Stimulated activated CD4-positive, alpha-beta T cell treated with anti-CD3 and anti-CD28 coated beads, TNF-alpha, amount 100 ng/mL, for 48 hours (primary cell): ENCODE measurements at regions not wholly inside any gene's neighbourhood (a gene's known extent, or its start where the extent isn't known, plus 50 kb on each side); places are given as distances from the start of the nearest gene placed in this dataset.

Source experiments
- DNase-seq, 3 donors: peaks; one replicate each; pipeline ENCODE4 v3.0.0-alpha.2; 2020; ENCODE audit warnings: low read depth in 3 of 3

DNA sequence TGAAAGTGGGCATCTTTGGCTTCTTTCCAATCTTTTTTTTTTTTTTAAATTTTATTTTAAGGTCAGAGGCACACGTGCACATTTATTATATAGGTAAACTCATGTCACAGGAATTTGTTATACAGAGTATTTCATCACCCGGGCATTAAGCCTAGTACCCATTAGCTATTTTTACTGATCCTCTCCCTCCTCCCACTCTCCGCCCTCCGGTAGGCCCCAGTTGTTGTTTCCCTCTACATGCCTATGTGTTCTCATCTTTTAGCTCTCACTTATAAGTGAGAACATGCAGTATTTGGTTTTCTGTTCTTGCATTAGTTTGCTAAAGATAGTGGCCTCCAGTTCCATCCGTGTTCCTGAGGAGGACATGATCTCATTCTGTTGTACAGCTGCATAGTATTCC is 108.5 kb downstream of the CYB561 start:
- DNase-seq, result no peak

DNA sequence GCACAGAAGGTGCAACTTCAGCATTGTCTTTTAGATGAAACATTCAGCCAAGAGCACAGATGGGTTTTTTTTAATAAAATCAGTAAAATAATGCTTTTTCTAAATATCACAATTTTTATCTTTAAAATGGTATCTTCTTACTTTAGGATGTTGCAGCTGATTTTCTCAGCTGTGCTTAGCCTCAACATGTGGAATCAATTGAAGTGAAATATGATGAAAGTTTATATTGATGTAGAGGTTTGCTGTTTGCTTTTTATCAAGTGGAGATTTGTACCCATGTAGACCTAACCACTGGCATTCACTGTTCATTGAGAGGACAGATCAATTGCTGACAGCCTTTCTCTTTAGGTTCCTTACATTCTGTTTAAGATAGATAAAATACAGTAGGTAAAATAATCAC is 107.8 kb downstream of the CYB561 start:
- no peak for DNase-seq

DNA sequence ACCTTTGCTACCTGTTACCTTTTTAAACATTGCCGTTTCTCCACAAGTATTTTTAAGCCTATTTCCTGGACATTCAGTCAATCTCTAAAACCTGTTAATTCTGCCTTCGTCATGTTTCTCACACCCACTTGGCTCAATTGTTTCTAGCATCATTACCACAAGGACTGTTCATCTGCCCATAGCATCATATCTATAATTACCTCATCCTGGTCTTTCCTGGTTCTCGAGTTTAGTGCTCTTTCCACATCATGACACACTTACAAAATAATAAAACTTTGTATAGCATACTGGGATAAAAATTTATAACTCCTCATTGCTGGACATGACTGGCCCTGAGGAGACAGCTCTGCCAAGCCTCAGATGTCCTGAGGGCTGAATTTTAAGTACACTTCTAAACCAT is 104.8 kb downstream of the CYB561 start:
- no peak for DNase-seq

DNA sequence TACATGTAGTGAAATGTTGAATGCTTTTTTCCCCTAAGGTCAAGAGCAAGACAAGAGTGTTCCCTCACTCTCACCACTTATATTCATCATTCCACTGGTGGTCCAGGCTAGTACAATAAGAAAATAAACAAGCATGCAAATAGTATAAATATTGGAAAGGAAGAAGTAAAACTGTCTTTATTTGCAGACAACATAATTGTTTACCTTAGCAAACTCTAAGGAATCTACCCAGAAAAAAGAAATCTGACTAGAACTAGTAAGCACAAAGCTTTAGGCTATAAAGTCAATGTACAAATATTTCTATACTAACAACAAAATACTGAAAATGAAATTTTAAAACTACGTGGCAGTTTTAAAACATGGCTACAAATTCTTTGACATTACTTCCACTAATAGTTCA is 101.7 kb downstream of the CYB561 start:
- no peak for DNase-seq

DNA sequence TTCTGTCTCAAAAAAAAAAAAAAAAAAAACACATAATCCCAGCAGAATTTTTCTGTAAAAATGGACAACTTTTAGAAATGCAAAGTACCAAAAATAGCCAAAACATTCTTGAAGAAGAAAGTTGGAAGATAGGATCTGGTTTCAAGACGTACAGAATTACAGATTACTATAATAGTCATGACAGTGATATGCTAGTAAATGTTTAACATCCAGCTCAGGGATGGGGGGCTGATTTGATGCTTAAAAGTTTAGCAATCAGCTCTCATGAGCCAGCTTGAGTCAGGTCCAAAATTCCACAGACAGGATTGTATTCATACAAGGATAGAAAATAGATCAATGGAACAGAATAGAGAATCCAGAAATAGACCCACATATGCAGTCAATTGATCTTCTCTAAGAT is 100.5 kb downstream of the CYB561 start:
- DNase-seq, result no peak

DNA sequence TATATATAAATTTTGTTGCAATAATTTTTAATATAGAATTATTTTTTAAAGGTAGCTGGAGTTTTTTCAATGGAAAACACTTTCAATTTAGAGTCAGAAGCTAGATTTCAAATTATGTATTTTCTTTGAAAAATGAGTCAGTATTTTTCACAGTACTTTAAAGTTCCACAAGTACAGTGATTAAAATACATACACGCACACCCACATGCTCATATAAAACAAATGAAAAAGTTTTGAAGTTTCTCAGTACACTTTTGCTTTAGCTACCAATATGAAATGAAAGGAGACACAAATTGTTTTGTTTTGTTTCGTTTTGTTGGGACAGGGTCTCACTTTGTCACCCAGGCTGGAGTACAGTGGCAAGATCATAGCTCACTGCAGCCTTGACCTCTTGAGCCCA is 98.6 kb downstream of the CYB561 start:
- no peak for DNase-seq

DNA sequence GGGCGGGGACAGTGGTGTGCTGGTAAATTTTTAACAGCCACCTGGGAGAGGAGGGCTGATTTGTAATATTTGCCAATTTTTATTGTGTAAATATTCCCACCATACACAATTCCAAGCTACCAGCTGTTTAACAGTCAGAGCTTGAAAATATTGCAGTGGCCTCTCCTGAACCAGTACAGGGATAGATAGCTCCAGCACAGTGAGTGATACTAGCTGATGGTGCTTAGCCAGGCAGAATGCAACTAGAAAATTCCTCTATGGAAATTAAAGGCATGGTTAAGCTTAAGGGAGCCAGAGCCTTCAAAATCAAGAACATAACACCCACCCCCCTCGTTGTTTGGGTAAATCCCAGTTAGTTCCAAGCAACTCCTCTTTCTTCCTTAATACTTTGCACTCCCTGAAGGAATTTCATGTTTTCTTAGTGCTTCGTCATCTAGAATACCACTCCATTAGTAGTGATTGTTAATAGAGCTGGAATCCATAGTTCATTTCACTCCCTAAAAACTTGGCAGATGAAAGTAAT is 96.6 kb downstream of the CYB561 start:
- no peak for DNase-seq

DNA sequence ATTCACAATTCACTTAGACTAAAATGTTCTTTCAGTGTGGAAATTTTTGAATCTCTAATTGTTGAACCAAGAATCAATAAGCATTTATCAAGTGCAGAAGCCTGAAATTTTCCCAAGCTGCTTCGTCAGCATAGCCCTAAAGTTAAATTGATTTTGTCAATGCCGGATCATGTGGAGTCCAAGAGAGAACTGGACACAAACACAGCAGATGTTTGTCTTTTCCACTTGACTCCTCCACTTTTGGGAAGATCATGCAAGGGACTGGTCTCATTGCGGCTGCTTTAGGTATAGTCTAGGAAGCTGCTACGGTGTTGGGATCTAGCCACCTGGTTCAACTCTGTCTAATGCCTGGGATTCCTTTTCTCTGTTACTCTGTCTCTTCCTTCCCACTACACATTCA is 95.7 kb downstream of the CYB561 start:
- no peak for DNase-seq

DNA sequence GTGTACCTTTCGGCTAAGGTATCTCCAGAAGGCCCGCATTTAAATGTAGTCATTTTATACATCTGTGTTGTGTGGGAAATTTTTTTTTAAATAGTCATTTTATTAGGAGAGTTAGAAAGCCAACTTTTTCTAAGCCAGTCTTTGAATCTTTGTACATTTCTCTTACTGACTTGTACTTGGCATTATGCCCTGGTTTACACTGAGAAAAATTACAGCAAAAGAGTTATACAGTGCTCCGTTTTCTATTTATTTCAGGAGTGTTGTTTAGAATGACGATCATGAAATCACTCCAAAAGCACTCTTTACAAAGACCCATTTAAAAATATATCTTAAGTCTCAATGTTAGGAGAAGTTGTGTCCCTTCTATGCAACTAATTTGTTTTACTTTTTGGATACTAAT is 91.8 kb downstream of the CYB561 start:
- DNase-seq, result no peak

DNA sequence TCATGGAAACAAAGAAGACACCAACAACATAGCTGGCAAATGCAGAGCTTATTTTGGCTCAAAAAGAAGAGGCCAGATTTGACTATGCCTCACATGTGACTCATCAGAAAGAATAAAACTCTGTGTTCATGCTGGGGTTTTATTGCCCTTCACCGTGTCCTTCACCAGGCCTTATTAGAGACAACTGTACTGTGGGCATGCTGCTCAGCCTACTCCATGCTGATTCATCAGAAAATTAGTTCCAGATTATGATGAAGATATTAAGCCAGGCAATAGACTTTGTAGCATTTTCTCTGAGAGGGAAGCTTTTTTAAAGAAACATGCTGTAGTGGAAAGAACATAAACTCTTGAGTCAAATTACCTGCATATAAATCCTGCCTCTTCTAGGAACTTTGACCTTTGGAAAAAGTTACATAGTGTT is 89.8 kb downstream of the CYB561 start:
- no peak for DNase-seq

DNA sequence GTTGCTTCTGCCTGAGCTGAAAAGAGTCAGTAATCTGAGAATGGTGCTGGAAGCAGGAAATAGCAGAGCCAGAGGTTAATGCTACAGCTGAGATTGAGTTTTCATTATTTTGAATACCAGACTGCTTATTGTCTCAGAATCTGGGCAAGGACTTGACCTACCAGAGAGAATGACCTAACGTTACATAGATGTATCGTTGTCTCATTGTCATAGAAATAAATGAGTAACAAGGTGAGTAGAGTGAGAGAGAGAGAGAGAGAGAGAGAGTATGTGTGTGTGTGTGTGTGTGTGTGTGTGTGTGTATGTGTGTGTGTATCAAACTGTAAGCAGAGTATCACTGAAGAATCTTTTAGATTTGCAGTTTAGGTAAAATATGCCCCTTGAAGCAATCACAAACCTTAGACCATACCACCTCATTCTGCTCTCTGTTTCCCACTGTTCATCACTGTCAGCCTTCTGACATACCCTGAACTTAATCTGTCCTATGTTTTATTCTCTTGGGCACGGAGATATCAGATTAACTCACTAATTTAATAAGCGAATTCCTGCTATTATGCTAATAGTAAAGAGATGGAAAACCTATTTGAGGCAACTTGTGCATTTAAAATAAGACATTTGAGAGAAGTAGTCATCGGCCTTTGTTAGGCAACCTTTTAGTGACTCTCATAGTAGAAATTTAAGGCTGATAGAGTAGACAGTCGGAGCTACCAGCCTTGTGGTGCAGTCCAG is 87.8 kb downstream of the CYB561 start:
- no peak for DNase-seq

DNA sequence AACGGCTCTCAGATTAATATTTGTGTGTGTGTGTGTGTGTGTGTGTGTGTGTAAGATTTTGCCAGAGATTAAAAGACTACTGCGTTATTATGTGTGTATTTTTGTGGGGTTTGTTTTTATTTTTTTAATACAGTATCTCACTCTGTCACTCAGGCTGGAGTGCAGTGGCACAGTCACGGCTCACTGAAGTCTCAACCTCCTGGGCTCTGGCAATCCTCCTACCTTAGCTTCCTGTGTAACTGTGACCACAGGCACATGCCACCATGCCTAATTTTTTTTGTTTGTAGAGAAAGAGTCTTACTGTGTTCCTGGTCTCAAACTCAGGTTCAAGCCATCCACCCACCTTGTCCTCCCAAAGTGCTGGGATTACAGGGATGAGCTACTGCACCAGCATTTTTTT is 87.2 kb downstream of the CYB561 start:
- DNase-seq, result no peak

DNA sequence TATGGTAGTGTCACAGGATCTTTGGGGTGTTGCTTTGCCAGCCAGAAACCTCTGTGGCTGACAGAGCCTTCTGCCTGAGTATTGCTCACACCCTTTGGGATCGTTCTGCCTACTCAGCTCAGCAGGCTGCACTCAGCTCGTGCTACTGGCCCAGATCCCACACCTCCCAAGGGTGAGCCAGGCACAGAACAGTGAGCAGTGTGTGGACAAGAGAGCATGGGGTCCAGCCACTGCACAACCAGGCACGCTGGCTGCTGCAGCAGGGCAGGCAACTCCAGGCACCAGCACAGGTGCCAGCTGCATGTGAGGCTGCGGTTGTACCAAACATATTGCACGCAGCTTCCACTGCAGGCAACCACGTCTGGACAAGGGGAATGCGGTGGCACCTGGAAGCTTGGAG is 84.9 kb downstream of the CYB561 start:
- DNase-seq, result no peak

DNA sequence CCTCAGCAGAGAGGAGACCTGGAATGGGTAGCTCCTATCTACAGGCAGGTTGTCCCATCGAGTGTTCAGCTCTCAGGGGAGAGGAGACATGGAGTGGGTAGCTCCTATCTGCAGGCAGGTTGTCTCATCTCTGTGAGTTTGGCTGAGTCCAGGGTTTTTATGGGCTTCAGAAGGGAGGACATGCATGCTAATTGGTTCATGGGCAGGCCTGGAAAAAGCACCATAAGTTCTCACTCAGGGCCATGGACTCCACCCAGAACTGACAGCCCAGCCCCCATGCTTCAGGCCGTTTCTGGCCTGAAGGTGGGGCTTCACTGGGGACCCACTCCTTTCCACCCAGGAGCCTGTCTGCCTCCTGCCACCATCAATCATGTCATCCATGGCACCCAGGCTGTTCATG is 84.0 kb downstream of the CYB561 start:
- DNase-seq, result no peak

DNA sequence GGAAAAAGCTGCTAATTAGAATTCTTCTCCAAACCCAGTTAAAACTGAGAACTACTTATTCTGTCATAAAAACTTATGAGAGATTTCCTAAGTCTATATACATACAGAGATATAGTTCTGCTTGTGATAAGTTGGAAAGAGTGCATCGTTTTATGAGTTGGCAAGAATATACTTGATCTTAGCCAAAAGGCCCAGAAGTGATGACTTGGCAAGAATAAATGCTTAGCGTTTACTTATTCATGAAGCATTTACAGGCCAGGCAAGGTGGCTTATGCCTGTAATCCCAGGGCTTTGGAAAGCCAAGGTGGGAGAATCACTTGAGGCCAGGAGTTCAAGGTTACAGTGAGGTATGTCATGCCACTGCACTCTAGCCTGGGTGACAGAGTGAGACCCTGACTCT is 81.7 kb downstream of the CYB561 start:
- DNase-seq, result no peak

DNA sequence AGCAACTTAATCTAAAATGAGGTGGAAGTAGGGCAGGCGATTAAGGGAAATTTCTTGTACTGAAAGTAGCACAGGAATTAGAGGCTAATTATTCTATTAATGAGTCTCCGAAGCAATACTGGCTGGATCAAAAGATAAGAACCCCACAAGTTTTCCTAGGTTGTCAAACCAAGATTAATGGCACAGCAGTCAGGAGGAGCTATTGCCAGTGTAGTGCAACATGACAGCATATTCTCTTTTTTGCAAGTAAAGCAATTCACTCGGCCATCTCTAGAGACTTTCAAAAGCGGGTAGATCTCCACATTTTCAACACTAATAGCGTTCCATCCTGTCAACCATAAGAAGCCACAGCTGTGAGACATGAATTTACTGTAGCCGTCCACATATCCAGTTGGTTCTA is 81.2 kb downstream of the CYB561 start:
- no peak for DNase-seq

DNA sequence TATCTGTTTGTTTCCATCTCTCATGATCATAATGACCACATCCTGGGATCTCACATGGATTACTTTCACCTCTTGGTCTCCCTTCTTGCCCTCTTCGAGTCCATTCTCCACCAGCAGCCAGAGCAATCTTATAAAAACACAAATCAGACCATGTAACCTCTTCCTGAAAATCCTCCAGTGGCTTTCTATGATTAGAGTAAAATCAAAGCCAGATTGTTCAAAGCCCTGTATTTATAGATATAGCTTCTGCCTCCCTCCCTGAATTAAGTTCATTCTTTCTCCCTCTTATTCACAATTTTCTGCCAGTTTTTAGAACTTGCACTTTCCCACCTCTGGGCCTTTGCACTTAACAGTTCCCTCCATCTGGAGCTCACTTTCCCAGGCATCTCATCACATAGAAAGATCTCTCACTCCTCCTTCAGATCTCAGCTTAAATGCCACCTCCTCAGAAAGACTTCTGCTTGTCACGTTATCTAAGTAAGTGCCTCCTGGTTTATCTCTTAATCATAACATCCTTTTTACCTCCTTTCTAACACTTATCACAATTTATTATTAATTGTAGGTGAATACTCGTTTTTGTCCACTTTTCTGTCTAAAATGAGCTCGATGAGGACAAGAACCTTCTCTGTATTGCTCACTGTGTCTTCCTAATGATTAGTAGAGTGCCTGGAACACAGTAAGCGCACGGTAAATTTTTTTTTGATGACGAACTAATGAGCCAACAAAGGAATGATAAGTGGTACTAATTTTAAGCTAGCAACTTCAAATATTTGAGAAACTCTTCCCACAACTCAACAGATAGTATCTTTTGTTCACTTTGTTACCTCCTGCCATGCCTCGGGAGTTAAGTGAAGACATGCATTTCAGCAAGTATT is 80.5 kb downstream of the CYB561 start:
- DNase-seq, result no peak

DNA sequence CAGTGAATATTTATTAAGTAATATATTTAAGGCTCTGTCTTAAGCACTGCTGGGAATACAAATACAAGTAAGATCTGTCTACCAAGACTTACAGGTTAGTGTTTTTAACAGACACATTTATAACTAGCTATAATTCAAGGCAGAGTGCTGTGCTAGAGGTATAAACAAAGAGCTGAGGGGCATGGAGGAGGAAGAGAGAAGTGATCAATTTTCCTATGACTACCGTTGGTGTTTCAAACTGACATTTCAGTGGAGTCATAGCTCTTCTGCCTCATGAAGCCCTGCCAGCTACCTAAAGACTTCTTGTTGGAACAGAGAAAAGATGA is 79.9 kb downstream of the CYB561 start:
- no peak for DNase-seq

DNA sequence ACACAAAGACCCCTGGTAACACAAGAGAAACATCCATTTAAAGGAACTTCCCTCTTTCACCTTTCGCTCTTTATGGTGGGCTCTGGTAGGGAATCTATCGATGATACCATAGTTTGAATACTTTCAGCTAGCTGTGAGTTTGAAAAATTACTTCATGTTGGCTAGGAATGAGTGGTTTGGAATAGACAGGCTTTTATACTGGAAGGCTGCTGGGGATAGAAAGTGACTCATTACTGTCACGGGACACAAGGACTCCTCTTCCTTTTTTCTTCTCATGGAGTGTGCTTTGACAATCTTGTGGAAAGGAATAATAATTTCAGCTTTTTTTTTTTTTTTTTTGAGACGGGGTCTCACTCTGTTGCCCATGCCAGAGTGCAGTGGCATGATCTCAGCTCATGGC is 76.9 kb downstream of the CYB561 start:
- DNase-seq, result no peak

DNA sequence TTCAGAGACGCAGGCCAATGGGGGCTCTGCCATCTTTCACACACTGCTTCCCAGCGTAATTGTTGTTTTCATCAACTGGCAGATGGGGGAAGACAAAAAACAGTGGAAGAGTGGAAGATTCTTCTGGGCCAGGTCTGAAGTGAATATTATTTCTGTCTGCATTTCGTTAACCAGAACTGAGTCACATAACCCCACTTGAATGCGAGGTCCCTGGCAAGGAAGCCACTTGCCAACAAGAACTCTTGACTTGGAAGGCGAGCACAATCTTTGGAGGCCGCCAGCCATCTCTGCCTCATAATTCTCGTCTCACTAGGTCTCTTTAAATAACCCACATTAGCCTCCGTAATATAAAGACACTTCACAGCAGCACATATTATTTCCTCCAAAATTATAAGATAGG is 75.4 kb downstream of the CYB561 start:
- no peak for DNase-seq

DNA sequence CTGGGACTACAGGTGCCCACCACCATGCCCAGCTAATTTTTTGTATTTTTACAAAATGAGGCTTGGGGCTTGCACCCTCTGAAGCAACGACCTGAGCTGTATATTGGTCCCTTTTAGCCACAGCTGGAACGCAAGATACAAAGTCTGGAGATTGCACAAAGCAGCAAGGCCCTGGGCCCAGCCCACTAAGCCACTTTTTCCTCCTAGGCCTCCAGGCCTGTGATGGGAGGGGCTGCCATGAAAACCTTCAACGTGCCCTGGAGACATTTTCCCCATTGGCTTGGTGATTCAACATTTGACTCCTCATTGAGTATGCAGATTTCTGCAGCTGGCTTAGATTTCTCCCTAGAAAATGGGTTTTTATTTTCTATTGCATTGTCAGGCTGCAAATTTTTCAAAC is 69.2 kb downstream of the CYB561 start:
- no peak for DNase-seq

DNA sequence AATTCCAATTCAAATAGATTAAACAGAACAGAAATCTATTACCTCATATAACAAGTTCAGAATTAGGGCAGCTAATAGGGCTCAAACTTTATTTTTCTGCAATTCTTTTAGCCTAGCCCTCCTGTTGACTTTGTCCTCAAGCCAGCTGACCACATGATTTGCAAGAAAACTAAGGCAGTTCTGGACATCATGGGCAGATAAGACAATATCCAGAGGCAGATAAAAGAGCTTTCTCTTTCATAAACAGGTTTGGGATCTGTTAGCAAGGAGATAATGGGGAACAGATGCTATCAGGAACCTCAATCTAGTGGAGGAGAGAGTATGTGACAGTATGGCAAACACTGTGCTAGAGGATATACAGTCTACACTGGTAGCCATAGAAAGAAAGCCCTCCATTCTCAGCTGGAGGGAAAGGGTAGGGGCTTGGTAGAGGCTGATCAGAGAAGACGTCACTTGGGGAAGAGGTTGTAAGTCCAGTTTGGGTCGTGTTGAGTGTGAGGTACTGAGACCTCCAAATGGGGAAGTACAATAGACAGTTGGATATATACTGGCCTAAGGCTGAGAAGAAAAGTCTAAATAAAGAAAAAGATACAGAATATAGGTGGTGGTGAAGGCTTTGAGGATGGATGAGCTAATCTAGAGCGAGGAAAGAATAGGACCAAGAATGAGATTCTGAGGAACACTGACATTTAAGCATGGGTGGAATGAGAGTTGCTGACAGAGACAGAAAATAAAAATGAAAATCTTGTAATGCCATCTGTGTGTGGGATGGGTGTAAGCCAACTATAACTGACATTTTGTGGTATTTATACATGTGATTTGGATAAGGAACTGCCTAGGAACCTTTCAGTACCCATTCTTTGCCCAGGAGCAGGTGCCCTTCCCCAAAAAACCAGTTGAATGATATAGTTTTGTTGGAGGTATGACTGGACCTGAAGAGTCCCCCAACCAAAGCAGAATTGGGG is 67.4 kb downstream of the CYB561 start:
- no peak for DNase-seq
